K562 (cell line): ENCODE measurements at regions not wholly inside any gene's neighbourhood (a gene's known extent, or its start where the extent isn't known, plus 50 kb on each side); places are given as distances from the start of the nearest gene placed in this dataset.

ENCODE experiments used
- ATF7 ChIP-seq: fragments of 450-650 bp; IDR thresholded peaks from 2 replicates; pipeline ENCODE4 v1.7.1; 2014; ENCODE audit warnings: mild to moderate bottlenecking, moderate library complexity
- BRD4 ChIP-seq: fragments of 200-600 bp; sonication (generic); IDR thresholded peaks from 2 replicates; pipeline ENCODE4 v1.6.1; 2017; ENCODE audit warnings: inconsistent platforms
- C11orf30 ChIP-seq: fragments of 450-650 bp; IDR thresholded peaks from 2 replicates; pipeline ENCODE4 v1.6.1; 2016; ENCODE audit warnings: low read depth, mild to moderate bottlenecking
- CBFB ChIP-seq: sonication (generic); formaldehyde crosslinking; IDR thresholded peaks from 2 replicates; pipeline ENCODE4 v1.4.0; 2020; ENCODE audit warnings: mild to moderate bottlenecking, missing genetic modification reagents
- CC2D1A ChIP-seq: fragments of 450-650 bp; IDR thresholded peaks from 2 replicates; pipeline ENCODE4 v1.6.1; 2017; ENCODE audit warnings: mild to moderate bottlenecking
- EGR1 ChIP-seq: fragments of 450-650 bp; conservative IDR thresholded peaks from 2 replicates; pipeline ENCODE4 v1.6.1; 2017; ENCODE audit warnings: mild to moderate bottlenecking
- HDAC2 ChIP-seq: fragments of 450-650 bp; IDR thresholded peaks from 2 replicates; pipeline ENCODE4 v1.6.1; 2016; ENCODE audit warnings: mild to moderate bottlenecking
- HMBOX1 ChIP-seq: sonication (generic); IDR thresholded peaks from 2 replicates; pipeline ENCODE4 v1.6.1; 2016
- HOMEZ ChIP-seq: fragments of 250-450 bp; sonication (Bioruptor Pico); IDR thresholded peaks from 2 replicates; pipeline ENCODE4 v1.4.0; 2020; ENCODE audit warnings: mild to moderate bottlenecking, moderate library complexity
- ILF3 ChIP-seq: fragments of 450-650 bp; IDR thresholded peaks from 2 replicates; pipeline ENCODE4 v1.6.1; 2018; ENCODE audit warnings: antibody characterized with exemption, mild to moderate bottlenecking, moderate library complexity, borderline replicate concordance
- LARP7 ChIP-seq: fragments of 450-650 bp; IDR thresholded peaks from 2 replicates; pipeline ENCODE4 v1.6.1; 2016
- MECOM ChIP-seq: fragments of 250-450 bp; sonication (Bioruptor Pico); IDR thresholded peaks from 2 replicates; pipeline ENCODE4 v1.8.0; 2022; ENCODE audit warnings: inconsistent platforms
- MLX ChIP-seq, 2 experiments: fragments of 450-650 bp in 1 of 2; sonication (generic) in 1 of 2; formaldehyde crosslinking; conservative IDR thresholded peaks; 2 replicates each; pipeline versions ENCODE4 v1.4.0 to v1.8.1; 2020 to 2022; ENCODE audit warnings: mild to moderate bottlenecking in 1 of 2, missing genetic modification reagents in 1 of 2
- PHF20 ChIP-seq: fragments of 450-650 bp; IDR thresholded peaks from 2 replicates; pipeline ENCODE4 v1.6.1; 2018; ENCODE audit not compliant: partially characterized antibody
- SREBF1 ChIP-seq: fragments of 150-350 bp; IDR thresholded peaks from 2 replicates; pipeline ENCODE4 v1.6.1; 2014; ENCODE audit warnings: antibody characterized with exemption, low read depth, low read length, borderline replicate concordance
- TAF1 ChIP-seq: IDR thresholded peaks from 2 replicates; pipeline ENCODE4 v1.6.1; 2011; ENCODE audit warnings: mild to moderate bottlenecking, low read length, moderate library complexity; ENCODE audit not compliant: insufficient read depth, control insufficient read depth, severe bottlenecking; ENCODE audit errors: extremely low read depth
- TBP ChIP-seq: optimal IDR thresholded peaks from 2 replicates; pipeline ENCODE3; 2011; ENCODE audit warnings: low read depth, low read length, improper control_type of control experiment
- TCF3 ChIP-seq: sonication (generic); formaldehyde crosslinking; IDR thresholded peaks from 2 replicates; pipeline ENCODE4 v1.4.0; 2020; ENCODE audit warnings: mild to moderate bottlenecking, missing genetic modification reagents
- ZC3H8 ChIP-seq: fragments of 450-650 bp; IDR thresholded peaks from 2 replicates; pipeline ENCODE4 v1.6.1; 2017
- TF ChIP-seq, protein P1 (sequence below): fragments of 150-350 bp; conservative IDR thresholded peaks from 2 replicates; pipeline ENCODE4 v1.6.1; 2014; ENCODE audit warnings: low read length
- TF ChIP-seq, protein P2 (sequence below): fragments of 200-800 bp; sonication (Bioruptor generic); IDR thresholded peaks from 2 replicates; pipeline ENCODE4 v1.6.1; 2017; ENCODE audit warnings: missing genetic modification characterization, missing compliant biosample characterization

- TF ChIP-seq, protein P1, sequence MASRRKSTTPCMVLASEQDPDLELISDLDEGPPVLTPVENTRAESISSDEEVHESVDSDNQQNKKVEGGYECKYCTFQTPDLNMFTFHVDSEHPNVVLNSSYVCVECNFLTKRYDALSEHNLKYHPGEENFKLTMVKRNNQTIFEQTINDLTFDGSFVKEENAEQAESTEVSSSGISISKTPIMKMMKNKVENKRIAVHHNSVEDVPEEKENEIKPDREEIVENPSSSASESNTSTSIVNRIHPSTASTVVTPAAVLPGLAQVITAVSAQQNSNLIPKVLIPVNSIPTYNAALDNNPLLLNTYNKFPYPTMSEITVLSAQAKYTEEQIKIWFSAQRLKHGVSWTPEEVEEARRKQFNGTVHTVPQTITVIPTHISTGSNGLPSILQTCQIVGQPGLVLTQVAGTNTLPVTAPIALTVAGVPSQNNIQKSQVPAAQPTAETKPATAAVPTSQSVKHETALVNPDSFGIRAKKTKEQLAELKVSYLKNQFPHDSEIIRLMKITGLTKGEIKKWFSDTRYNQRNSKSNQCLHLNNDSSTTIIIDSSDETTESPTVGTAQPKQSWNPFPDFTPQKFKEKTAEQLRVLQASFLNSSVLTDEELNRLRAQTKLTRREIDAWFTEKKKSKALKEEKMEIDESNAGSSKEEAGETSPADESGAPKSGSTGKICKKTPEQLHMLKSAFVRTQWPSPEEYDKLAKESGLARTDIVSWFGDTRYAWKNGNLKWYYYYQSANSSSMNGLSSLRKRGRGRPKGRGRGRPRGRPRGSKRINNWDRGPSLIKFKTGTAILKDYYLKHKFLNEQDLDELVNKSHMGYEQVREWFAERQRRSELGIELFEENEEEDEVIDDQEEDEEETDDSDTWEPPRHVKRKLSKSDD, result peak; percentile 73; the same call in 1 of the 2 replicates
- TF ChIP-seq CBFB (no peak), SREBF1 (peak; percentile 64; the same call in 1 of the 2 replicates), BRD4 (peak; percentile 96), TBP (peak; percentile 100), TCF3 (CRISPR knock-in tag) (peak; percentile 74), MECOM (CRISPR knock-in tag) (peak; percentile 68; the same call in 1 of the 2 replicates), ILF3 (peak; percentile 18; the same call in 1 of the 2 replicates), EGR1 (peak; percentile 97), PHF20 (peak; percentile 57), HOMEZ (no peak), MLX (CRISPR knock-in tag; conservative IDR thresholded peaks at IDR 0.05) (no peak), CC2D1A (peak; percentile 73), TAF1 (peak; percentile 70), C11orf30 (0 out of 2 replicates have a peak, but pooled peaks have one; percentile 3), ZC3H8 (no peak), HMBOX1 (peak; percentile 89), ATF7 (peak; percentile 90), HDAC2 (peak; percentile 42; the same call in 1 of the 2 replicates), LARP7 (no peak)
- TF ChIP-seq, protein P2, sequence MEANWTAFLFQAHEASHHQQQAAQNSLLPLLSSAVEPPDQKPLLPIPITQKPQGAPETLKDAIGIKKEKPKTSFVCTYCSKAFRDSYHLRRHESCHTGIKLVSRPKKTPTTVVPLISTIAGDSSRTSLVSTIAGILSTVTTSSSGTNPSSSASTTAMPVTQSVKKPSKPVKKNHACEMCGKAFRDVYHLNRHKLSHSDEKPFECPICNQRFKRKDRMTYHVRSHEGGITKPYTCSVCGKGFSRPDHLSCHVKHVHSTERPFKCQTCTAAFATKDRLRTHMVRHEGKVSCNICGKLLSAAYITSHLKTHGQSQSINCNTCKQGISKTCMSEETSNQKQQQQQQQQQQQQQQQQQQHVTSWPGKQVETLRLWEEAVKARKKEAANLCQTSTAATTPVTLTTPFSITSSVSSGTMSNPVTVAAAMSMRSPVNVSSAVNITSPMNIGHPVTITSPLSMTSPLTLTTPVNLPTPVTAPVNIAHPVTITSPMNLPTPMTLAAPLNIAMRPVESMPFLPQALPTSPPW (CRISPR knock-in tag), result peak; percentile 58
These were observed 176.1 kb downstream of the TRIM27 start (continued) for GRCh38 chr6:28747631-28748157.
